Mesendoderm (in vitro differentiated cells): ENCODE measurements at regions not wholly inside any gene's neighbourhood (a gene's known extent, or its start where the extent isn't known, plus 50 kb on each side); places are given as distances from the start of the nearest gene placed in this dataset.
"Not testable (repeated sequence)": the region's sequence is repeated elsewhere in the genome, so short reads cannot be mapped to it uniquely, and the experiment has no call there.

Experiments used
- DNase-seq: peaks from one replicate; pipeline ENCODE4 v3.0.0; 2013
- H2AK5ac ChIP-seq: 2 replicates; pipeline ENCODE4 v1.6.1; 2013; ENCODE audit warnings: low read length, inconsistent platforms
- H2BK120ac ChIP-seq: 2 replicates; pipeline ENCODE4 v1.6.1; 2013; ENCODE audit warnings: low read depth, mild to moderate bottlenecking, low read length, moderate library complexity, mixed read lengths
- H2BK15ac ChIP-seq: replicated peaks from 2 replicates; pipeline ENCODE4 v1.6.1; 2013; ENCODE audit warnings: low read depth, mild to moderate bottlenecking, moderate library complexity
- H2BK5ac ChIP-seq: 2 replicates; pipeline ENCODE4 v1.6.1; 2013; ENCODE audit warnings: low read length, inconsistent platforms
- H3K18ac ChIP-seq: 2 replicates; pipeline ENCODE4 v1.6.1; 2013; ENCODE audit warnings: mild to moderate bottlenecking, low read length, mixed read lengths
- H3K23ac ChIP-seq: one replicate; pipeline ENCODE4 v1.6.1; 2013; ENCODE audit warnings: low read length
- H3K27ac ChIP-seq: 2 replicates; pipeline ENCODE4 v1.5.1; 2013; ENCODE audit warnings: low read depth, mild to moderate bottlenecking, inconsistent platforms, low read length, moderate library complexity
- H3K27me3 ChIP-seq: 2 replicates; pipeline ENCODE4 v1.6.1; 2013; ENCODE audit warnings: low read length, control low read depth, mild to moderate bottlenecking, inconsistent platforms; ENCODE audit not compliant: insufficient read depth, poor library complexity
- H3K36me3 ChIP-seq: 2 replicates; pipeline ENCODE4 v1.6.1; 2013; ENCODE audit warnings: low read length, inconsistent platforms; ENCODE audit not compliant: control insufficient read depth, insufficient read depth
- H3K4ac ChIP-seq: one replicate; pipeline ENCODE4 v1.6.1; 2013; ENCODE audit warnings: low read depth, mild to moderate bottlenecking, low read length, moderate library complexity
- H3K4me1 ChIP-seq: 2 replicates; pipeline ENCODE4 v1.6.1; 2013; ENCODE audit warnings: low read depth, low read length, inconsistent platforms; ENCODE audit not compliant: control insufficient read depth
- H3K4me2 ChIP-seq: 2 replicates; pipeline ENCODE4 v1.6.1; 2013; ENCODE audit warnings: low read length
- H3K4me3 ChIP-seq: 2 replicates; pipeline ENCODE4 v1.5.1; 2013; ENCODE audit warnings: mild to moderate bottlenecking, low read length
- H3K56ac ChIP-seq: one replicate; pipeline ENCODE4 v1.6.1; 2013; ENCODE audit warnings: low read length
- H3K79me1 ChIP-seq: 2 replicates; pipeline ENCODE4 v1.6.1; 2013; ENCODE audit warnings: low read length, inconsistent platforms
- H3K79me2 ChIP-seq: 2 replicates; pipeline ENCODE4 v1.6.1; 2013; ENCODE audit warnings: mild to moderate bottlenecking, low read length; ENCODE audit not compliant: control insufficient read depth, insufficient read depth
- H3K9ac ChIP-seq: 2 replicates; pipeline ENCODE4 v1.6.1; 2013; ENCODE audit warnings: low read length, inconsistent platforms
- H4K5ac ChIP-seq: one replicate; pipeline ENCODE4 v1.6.1; 2013; ENCODE audit warnings: low read length
- H4K8ac ChIP-seq: one replicate; pipeline ENCODE4 v1.6.1; 2013; ENCODE audit warnings: low read depth, mild to moderate bottlenecking, control low read depth, low read length, moderate library complexity
- WGBS: extraction: QIAGEN DNeasy Blood & Tissue Kit; methylation state at CpG from one replicate; pipeline ENCODE4 v1.1.7; 2013; ENCODE audit warnings: low lambda C conversion rate, missing lambda C conversion rate; ENCODE audit not compliant: insufficient coverage; ENCODE audit errors: extremely low coverage; 5-methylcytosine and 5-hydroxymethylcytosine counted together

GRCh38 chr16:22694887-22695382 is 119.0 kb upstream of the HS3ST2 start:
- no peaks in the 10 kb centered on the region for H3K79me1 ChIP-seq

GRCh38 chr16:22695773-22696172 is 118.2 kb upstream of the HS3ST2 start:
- not testable (repeated sequence) for DNase-seq, H3K4me1 ChIP-seq, H3K4me3 ChIP-seq

More at GRCh38 chr16:22694887-22695382, 119.0 kb upstream of the HS3ST2 start:
- Histone ChIP-seq H3K23ac (no peak overlapping the region), H2BK5ac (no peak overlapping the region), H4K8ac (no peak overlapping the region), H2BK120ac (no peak overlapping the region), H3K4ac (no peak overlapping the region), H3K27me3 (no peaks in the 10 kb centered on the region), H3K9ac (no peak overlapping the region), H3K4me3 (no peak overlapping the region), H3K56ac (no peak overlapping the region), H3K36me3 (no peaks in the 10 kb centered on the region), H2AK5ac (no peak overlapping the region), H3K4me2 (no peak overlapping the region), H3K18ac (no peak overlapping the region), H3K27ac (no peak overlapping the region), H3K79me2 (no peaks in the 10 kb centered on the region), H3K4me1 (no peaks in the 10 kb centered on the region), H2BK15ac (no peak overlapping the region), H4K5ac (no peak overlapping the region)
- WGBS: no CpG with 5 or more reads among the region's 6 CpGs
- DNase-seq: peak; percentile 53

GRCh38 chr16:22699356-22699755 is 114.6 kb upstream of the HS3ST2 start:
- H3K4me1 ChIP-seq: no peaks in the 10 kb centered on the region
- H3K36me3 ChIP-seq: no peaks in the 10 kb centered on the region
- H4K8ac ChIP-seq: no peak overlapping the region
- H3K4me2 ChIP-seq: no peak overlapping the region
- no peak overlapping the region for H2BK15ac ChIP-seq
- no peak overlapping the region for H3K23ac ChIP-seq
- no peaks in the 10 kb centered on the region for H3K27me3 ChIP-seq
- H2AK5ac ChIP-seq: no peak overlapping the region
- no peak overlapping the region for H3K9ac ChIP-seq
- H4K5ac ChIP-seq: no peak overlapping the region
- no peak overlapping the region for H3K18ac ChIP-seq
- no peaks in the 10 kb centered on the region for H3K79me2 ChIP-seq
- H2BK120ac ChIP-seq: no peak overlapping the region
- no peak overlapping the region for H3K56ac ChIP-seq
- no peaks in the 10 kb centered on the region for H3K79me1 ChIP-seq
- H3K4ac ChIP-seq: no peak overlapping the region
- H2BK5ac ChIP-seq: no peak overlapping the region
- WGBS: no CpG with 5 or more reads among the region's 5 CpGs
- H3K4me3 ChIP-seq: no peak overlapping the region
- H3K27ac ChIP-seq: no peak overlapping the region
- no peak for DNase-seq

More at GRCh38 chr16:22695773-22696172, 118.2 kb upstream of the HS3ST2 start:
- H3K27me3 ChIP-seq, H3K79me2 ChIP-seq, H3K27ac ChIP-seq, H3K9ac ChIP-seq, H2BK15ac ChIP-seq, H2BK120ac ChIP-seq, H3K36me3 ChIP-seq, H4K5ac ChIP-seq, H3K79me1 ChIP-seq, H3K56ac ChIP-seq, H3K4ac ChIP-seq, H3K18ac ChIP-seq, H3K23ac ChIP-seq, H3K4me2 ChIP-seq, H4K8ac ChIP-seq, H2AK5ac ChIP-seq, H2BK5ac ChIP-seq: not testable (repeated sequence)
- no CpG with 5 or more reads among the region's 7 CpGs for WGBS

GRCh38 chr16:22705799-22706198 is 108.2 kb upstream of the HS3ST2 start:
- Histone ChIP-seq H3K79me2 (no peaks in the 10 kb centered on the region), H3K4me3 (no peak overlapping the region), H2AK5ac (no peak overlapping the region), H3K56ac (no peak overlapping the region), H3K4ac (no peak overlapping the region), H3K27ac (no peak overlapping the region), H4K5ac (no peak overlapping the region), H3K4me2 (no peak overlapping the region), H2BK120ac (no peak overlapping the region), H3K23ac (no peak overlapping the region), H4K8ac (no peak overlapping the region), H3K18ac (no peak overlapping the region), H3K4me1 (no peaks in the 10 kb centered on the region), H2BK5ac (no peak overlapping the region), H3K36me3 (no peaks in the 10 kb centered on the region), H3K27me3 (no peaks in the 10 kb centered on the region), H3K9ac (no peak overlapping the region), H3K79me1 (no peaks in the 10 kb centered on the region), H2BK15ac (no peak overlapping the region)
- no peak for DNase-seq
- no CpG with 5 or more reads among the region's 3 CpGs for WGBS

GRCh38 chr16:22710326-22710725 is 103.6 kb upstream of the HS3ST2 start:
- Histone ChIP-seq H2BK5ac (no peak overlapping the region), H2AK5ac (no peak overlapping the region), H3K27ac (no peak overlapping the region), H3K27me3 (no peaks in the 10 kb centered on the region), H3K18ac (no peak overlapping the region), H3K23ac (no peak overlapping the region), H2BK15ac (no peak overlapping the region), H3K9ac (no peak overlapping the region), H3K36me3 (no peaks in the 10 kb centered on the region), H3K79me2 (no peaks in the 10 kb centered on the region), H3K56ac (no peak overlapping the region), H3K4me2 (no peak overlapping the region), H4K5ac (no peak overlapping the region), H3K4ac (no peak overlapping the region), H4K8ac (no peak overlapping the region), H3K4me1 (no peaks in the 10 kb centered on the region), H3K79me1 (no peaks in the 10 kb centered on the region), H3K4me3 (no peak overlapping the region), H2BK120ac (no peak overlapping the region)
- no CpG with 5 or more reads among the region's 1 CpG for WGBS
- no peak for DNase-seq

- no CpG with 5 or more reads among the region's 2 CpGs for WGBS
- Histone ChIP-seq H3K23ac (no peak overlapping the region), H2BK5ac (no peak overlapping the region), H3K56ac (no peak overlapping the region), H3K9ac (no peak overlapping the region), H2BK15ac (no peak overlapping the region), H4K5ac (no peak overlapping the region), H3K4me1 (no peaks in the 10 kb centered on the region), H3K4me3 (no peak overlapping the region), H3K27me3 (no peaks in the 10 kb centered on the region), H3K4ac (no peak overlapping the region), H3K4me2 (no peak overlapping the region), H3K79me2 (no peaks in the 10 kb centered on the region), H4K8ac (no peak overlapping the region), H3K27ac (no peak overlapping the region), H2AK5ac (no peak overlapping the region), H3K36me3 (no peaks in the 10 kb centered on the region), H2BK120ac (no peak overlapping the region), H3K18ac (no peak overlapping the region), H3K79me1 (no peaks in the 10 kb centered on the region)
- no peak for DNase-seq
Measured at GRCh38 chr16:22711847-22712246, 102.1 kb upstream of the HS3ST2 start.
